ENCODE measurements at regions not wholly inside any gene's neighbourhood (a gene's known extent, or its start where the extent isn't known, plus 50 kb on each side); places are given as distances from the start of the nearest gene placed in this dataset.

GRCh38 chr14:38704220-38704619, 398.8 kb downstream of the SEC23A start:
- TF ChIP-seq ARNTL (CRISPR knock-in tag; IDR thresholded peaks at IDR 0.05; ENCODE audit: borderline replicate concordance, low read depth): no peak
- no peak for TF ChIP-seq ZNF565 (CRISPR knock-in tag; conservative IDR thresholded peaks at IDR 0.05; ENCODE audit: low read depth)
- no peak for TF ChIP-seq PATZ1 (CRISPR knock-in tag; IDR thresholded peaks at IDR 0.05; ENCODE audit: borderline replicate concordance)
- no peak for TF ChIP-seq CSDC2 (CRISPR knock-in tag; IDR thresholded peaks at IDR 0.05)
- no peak for TF ChIP-seq BACH2 (CRISPR knock-in tag; IDR thresholded peaks at IDR 0.05; ENCODE audit: borderline replicate concordance)
- TF ChIP-seq PPARA (CRISPR knock-in tag; IDR thresholded peaks at IDR 0.05; ENCODE audit: borderline replicate concordance): no peak
- no peak for TF ChIP-seq SNAI2 (CRISPR knock-in tag; IDR thresholded peaks at IDR 0.05)
- TF ChIP-seq ISL1 (CRISPR knock-in tag; IDR thresholded peaks at IDR 0.05): no peak
- TF ChIP-seq ZFP30 (CRISPR knock-in tag; IDR thresholded peaks at IDR 0.05): no peak
- no peak for TF ChIP-seq TCF4 (CRISPR knock-in tag; IDR thresholded peaks at IDR 0.05; ENCODE audit: borderline replicate concordance)
- TF ChIP-seq ZFP3 (CRISPR knock-in tag; IDR thresholded peaks at IDR 0.05): no peak
- no peak for TF ChIP-seq ZC3H10 (CRISPR knock-in tag; IDR thresholded peaks at IDR 0.05)
- TF ChIP-seq RARB (CRISPR knock-in tag; IDR thresholded peaks at IDR 0.05): no peak

All from SK-N-SH treated with all-trans-retinoic acid at 6 μM for 48 hours (cell line).